ENCODE measurements at regions not wholly inside any gene's neighbourhood (a gene's known extent, or its start where the extent isn't known, plus 50 kb on each side); places are given as distances from the start of the nearest gene placed in this dataset.

DNA sequence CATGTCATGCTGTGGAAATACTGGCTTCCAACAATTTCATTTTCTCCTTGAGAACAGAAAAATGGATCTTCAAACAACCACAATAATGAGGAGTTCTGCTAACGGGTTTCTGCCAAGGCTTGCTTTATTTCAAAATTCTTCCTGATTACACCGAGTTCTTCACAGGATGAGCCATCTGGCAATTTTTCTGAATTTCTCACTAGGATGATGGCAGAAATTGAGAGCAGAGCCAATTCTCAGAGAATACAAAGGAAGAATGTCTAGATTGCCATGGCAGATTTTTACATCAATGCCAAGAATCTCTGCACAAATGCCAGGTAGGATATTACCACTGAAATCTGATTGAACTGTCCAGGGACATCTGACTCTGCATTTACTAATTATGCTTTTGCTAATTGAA, 619.0 kb upstream of the CHRM3 start:
- TF ChIP-seq EZH2 (IDR thresholded peaks at IDR 0.05; ENCODE audit: borderline replicate concordance, low read depth, low read length, severe bottlenecking) (no peak), JUN (IDR thresholded peaks at IDR 0.05; ENCODE audit: borderline replicate concordance, insufficient read depth, insufficient read length, low read depth) (no peak)
- TF ChIP-seq, protein P1, sequence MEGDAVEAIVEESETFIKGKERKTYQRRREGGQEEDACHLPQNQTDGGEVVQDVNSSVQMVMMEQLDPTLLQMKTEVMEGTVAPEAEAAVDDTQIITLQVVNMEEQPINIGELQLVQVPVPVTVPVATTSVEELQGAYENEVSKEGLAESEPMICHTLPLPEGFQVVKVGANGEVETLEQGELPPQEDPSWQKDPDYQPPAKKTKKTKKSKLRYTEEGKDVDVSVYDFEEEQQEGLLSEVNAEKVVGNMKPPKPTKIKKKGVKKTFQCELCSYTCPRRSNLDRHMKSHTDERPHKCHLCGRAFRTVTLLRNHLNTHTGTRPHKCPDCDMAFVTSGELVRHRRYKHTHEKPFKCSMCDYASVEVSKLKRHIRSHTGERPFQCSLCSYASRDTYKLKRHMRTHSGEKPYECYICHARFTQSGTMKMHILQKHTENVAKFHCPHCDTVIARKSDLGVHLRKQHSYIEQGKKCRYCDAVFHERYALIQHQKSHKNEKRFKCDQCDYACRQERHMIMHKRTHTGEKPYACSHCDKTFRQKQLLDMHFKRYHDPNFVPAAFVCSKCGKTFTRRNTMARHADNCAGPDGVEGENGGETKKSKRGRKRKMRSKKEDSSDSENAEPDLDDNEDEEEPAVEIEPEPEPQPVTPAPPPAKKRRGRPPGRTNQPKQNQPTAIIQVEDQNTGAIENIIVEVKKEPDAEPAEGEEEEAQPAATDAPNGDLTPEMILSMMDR (IDR thresholded peaks at IDR 0.05; ENCODE audit: extremely low read depth in 1 of 2, insufficient read depth in 1 of 2, low read depth in 1 of 2, low read length in 2 of 2): no peak

Measured in endothelial cell of umbilical vein (primary cell).